Right lobe of liver (tissue), 6 donors: ENCODE measurements at regions not wholly inside any gene's neighbourhood (a gene's known extent, or its start where the extent isn't known, plus 50 kb on each side); places are given as distances from the start of the nearest gene placed in this dataset.

Experiments
- ATAC-seq, 4 donors: fragments of 200-7000 bp; cut with Tn5 transposase; one replicate each; pipeline ENCODE4 v1.9.1; 2020; ENCODE audit warnings: mild to moderate bottlenecking in 4 of 4, moderate library complexity in 4 of 4
- DNase-seq, 3 donors: peaks; one replicate each; pipeline ENCODE4 v3.0.0-alpha.2; 2020
- H3K27ac ChIP-seq, 3 donors: fragments of 200-600 bp; one replicate each; pipeline ENCODE4 v1.8.0; 2022
- H3K27me3 ChIP-seq, 2 donors: fragments of 200-600 bp; one replicate each; pipeline ENCODE4 v1.8.0; 2022
- H3K36me3 ChIP-seq, 4 donors: fragments of 200-600 bp; sonication (generic) in 1 of 4; one replicate each; pipeline versions ENCODE4 v1.5.1 to v1.8.0; 2017 to 2022; ENCODE audit warnings: control low read depth in 1 of 4
- H3K4me1 ChIP-seq, 4 donors: fragments of 200-600 bp; sonication (generic) in 1 of 4; one replicate each; pipeline versions ENCODE4 v1.5.1 to v1.8.0; 2017 to 2022; ENCODE audit warnings: control low read depth in 1 of 4
- H3K4me3 ChIP-seq, 3 donors: fragments of 200-600 bp; one replicate each; pipeline ENCODE4 v1.8.0; 2022
- H3K9me3 ChIP-seq, 4 donors: fragments of 200-600 bp; sonication (generic) in 1 of 4; one replicate each; pipeline versions ENCODE4 v1.5.1 to v1.8.0; 2017 to 2022; ENCODE audit warnings: control low read depth in 1 of 4
- POLR2A ChIP-seq: fragments of 450-650 bp; IDR thresholded peaks from one replicate; pipeline ENCODE4 v1.6.1; 2017; ENCODE audit warnings: antibody characterized with exemption, mild to moderate bottlenecking
- WGBS: methylation state at CpG from one replicate; pipeline ENCODE4 v1.1.6; 2018; ENCODE audit warnings: low coverage, low lambda C conversion rate; ENCODE audit not compliant: insufficient coverage; ENCODE audit errors: missing lambda C conversion rate; 5-methylcytosine and 5-hydroxymethylcytosine counted together
- intact Hi-C, 2 donors: fragments of 100-400 bp; cut with DNase I; formaldehyde crosslinking; loops; one replicate each; pipeline versions ENCODE4 v1.11.2 to v1.14.1; 2022
- TF ChIP-seq, protein P1 (sequence below), 4 donors: fragments of 200-600 bp in 3 of 4; fragments of 450-650 bp in 1 of 4; IDR thresholded peaks; one replicate each; pipeline versions ENCODE4 v1.5.1 to v1.8.0; 2016 to 2022; ENCODE audit warnings: antibody characterized with exemption in 4 of 4, mild to moderate bottlenecking in 2 of 4
- donor health status: DM: no; HTN: yes; CAD: no.
- donor health status: DM: no; HTN: no; CAD: no.
- donor health status: DM: no; HTN: no; CAD: no.
- donor health status: DM: no; HTN: yes; CAD: no.
- donor health status: DM: no; HTN: yes; CAD: no.

DNA sequence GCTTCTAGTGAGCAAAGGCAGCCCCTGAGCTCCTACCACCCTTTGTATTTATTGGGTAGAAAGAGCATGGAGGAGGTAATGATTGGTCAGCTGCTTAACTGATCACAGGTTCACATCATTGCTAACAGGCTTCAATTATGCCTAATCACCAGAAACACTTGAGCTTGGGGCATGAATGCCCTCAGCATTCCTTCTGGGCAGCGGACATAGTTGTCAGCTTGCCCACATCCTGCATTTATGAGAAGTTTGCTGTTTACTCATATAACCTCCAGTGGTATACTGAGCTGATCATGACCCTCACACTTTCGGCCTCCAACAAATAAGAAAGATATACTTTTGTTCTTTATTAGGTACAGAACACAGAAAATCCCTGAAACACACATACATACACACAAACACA, 140.3 kb upstream of the ODAD2 start:
- DNase-seq (no peak), ATAC-seq (no peak)
- Histone ChIP-seq H3K27me3 (no peaks in the 10 kb centered on the region), H3K4me1 (no peaks in the 10 kb centered on the region), H3K27ac (no peak overlapping the region), H3K4me3 (no peak overlapping the region), H3K36me3 (no peaks in the 10 kb centered on the region), H3K9me3 (no peaks in the 10 kb centered on the region)
- WGBS = 67% methylated on average over 1 of the region's 2 CpGs
- TF ChIP-seq, protein P1, sequence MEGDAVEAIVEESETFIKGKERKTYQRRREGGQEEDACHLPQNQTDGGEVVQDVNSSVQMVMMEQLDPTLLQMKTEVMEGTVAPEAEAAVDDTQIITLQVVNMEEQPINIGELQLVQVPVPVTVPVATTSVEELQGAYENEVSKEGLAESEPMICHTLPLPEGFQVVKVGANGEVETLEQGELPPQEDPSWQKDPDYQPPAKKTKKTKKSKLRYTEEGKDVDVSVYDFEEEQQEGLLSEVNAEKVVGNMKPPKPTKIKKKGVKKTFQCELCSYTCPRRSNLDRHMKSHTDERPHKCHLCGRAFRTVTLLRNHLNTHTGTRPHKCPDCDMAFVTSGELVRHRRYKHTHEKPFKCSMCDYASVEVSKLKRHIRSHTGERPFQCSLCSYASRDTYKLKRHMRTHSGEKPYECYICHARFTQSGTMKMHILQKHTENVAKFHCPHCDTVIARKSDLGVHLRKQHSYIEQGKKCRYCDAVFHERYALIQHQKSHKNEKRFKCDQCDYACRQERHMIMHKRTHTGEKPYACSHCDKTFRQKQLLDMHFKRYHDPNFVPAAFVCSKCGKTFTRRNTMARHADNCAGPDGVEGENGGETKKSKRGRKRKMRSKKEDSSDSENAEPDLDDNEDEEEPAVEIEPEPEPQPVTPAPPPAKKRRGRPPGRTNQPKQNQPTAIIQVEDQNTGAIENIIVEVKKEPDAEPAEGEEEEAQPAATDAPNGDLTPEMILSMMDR (IDR thresholded peaks at IDR 0.05) = no peak
- no peak for TF ChIP-seq POLR2A
- intact Hi-C loops = no loop called here

DNA sequence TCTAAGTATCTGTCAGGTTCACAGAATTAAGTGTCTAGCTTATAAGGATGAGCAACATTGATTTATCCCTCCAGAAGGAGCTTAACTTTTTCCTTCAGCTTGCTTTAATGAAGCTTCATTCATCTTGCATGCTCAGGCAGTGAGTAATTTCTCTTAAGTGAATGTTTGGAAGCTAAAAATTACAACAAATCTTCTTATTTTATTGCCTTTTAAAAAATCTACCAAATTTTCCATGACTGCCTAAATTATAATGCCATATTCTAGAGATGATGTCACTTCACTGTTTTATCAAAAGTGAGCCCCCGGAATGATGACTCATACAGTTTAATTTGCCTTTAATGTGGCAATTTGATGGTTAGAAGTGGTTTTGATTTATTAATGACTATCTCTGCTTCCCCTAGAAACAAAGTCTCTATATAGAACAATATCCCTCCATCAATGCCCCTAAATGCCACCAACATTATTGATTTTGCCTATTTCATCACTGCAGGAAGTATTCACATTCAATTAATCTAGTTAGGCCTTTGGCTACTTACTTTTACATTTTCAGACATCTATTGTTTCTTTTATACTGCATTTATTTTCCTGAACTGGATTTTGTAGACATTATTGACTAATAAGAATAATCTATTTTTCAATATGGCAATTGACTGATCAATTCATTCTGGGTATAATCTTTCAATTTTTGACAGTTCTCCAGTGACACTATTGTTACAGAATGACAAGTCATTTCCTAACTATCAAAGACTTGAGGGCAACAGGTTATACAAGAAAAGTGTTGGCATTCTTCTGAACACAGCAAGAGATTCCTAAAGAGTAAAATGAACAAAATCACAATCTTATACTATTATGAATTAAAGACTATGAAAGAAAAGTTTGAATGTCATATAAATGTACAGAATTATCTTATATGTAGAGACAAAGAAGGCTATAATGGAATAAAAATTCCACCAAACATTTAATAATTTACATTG, 139.3 kb upstream of the ODAD2 start:
- intact Hi-C loops = no loop called here

DNA sequence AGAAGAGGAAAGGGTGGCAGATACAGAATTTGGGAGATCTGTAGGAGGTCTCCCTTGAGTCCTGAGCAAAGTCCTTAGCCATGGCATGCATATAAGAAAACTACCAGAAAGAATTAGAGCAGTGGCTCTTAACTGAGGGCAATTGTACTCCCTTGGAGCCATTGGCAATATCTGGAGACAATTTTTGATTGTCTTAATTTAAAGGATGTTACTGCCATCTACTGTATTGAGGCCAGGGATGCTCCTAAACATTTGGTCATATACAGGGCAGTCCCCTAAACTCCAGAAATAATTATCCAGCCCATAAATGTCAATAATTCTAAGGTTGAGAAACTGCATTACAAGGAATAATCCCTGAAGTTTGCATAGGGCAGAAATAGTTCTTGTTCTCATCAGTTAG, 136.4 kb upstream of the ODAD2 start:
- Histone ChIP-seq H3K4me3 (no peak overlapping the region), H3K27me3 (no peaks in the 10 kb centered on the region), H3K9me3 (no peaks in the 10 kb centered on the region), H3K27ac (no peak overlapping the region), H3K36me3 (no peaks in the 10 kb centered on the region), H3K4me1 (no peaks in the 10 kb centered on the region)
- no peak for ATAC-seq
- no peak for TF ChIP-seq POLR2A
- TF ChIP-seq, protein P1 (IDR thresholded peaks at IDR 0.05) = peak in 1 of 4 donors; percentile 17
- no peak for DNase-seq
- intact Hi-C loops = no loop called here

More for the DNA sequence above, 139.3 kb upstream of the ODAD2 start:
- Histone ChIP-seq H3K27me3 (no peaks in the 10 kb centered on the region), H3K9me3 (no peaks in the 10 kb centered on the region), H3K27ac (no peak overlapping the region), H3K36me3 (no peaks in the 10 kb centered on the region), H3K4me1 (no peaks in the 10 kb centered on the region), H3K4me3 (no peak overlapping the region)
- TF ChIP-seq, protein P1 (IDR thresholded peaks at IDR 0.05) = no peak
- no peak for TF ChIP-seq POLR2A
- DNase-seq (no peak), ATAC-seq (no peak)
- 76% methylated on average over 1 of the region's 1 CpG for WGBS

DNA sequence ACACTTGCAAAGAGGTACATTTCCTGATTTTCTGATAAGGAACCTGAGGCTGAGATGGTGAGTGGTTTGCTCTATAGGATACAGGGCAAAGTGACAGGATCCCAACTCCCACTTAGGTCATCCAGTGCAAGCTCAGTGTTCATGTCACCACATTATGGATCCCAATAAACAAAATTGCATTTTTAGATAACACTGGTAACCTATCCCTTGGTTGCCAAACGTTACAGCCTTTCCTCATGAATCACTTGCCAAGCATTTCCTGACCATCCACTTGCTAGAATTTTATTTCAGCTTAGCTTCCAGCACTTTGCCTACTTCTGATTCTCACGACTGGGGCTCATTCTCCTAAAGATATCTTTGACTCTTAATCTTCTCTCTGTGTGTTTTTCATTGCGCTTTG, 131.4 kb upstream of the ODAD2 start:
- Histone ChIP-seq H3K36me3 (no peaks in the 10 kb centered on the region), H3K27ac (no peak overlapping the region), H3K27me3 (no peaks in the 10 kb centered on the region), H3K4me1 (no peaks in the 10 kb centered on the region), H3K4me3 (no peak overlapping the region), H3K9me3 (no peaks in the 10 kb centered on the region)
- 50% methylated on average over 3 of the region's 3 CpGs for WGBS
- TF ChIP-seq POLR2A = no peak
- TF ChIP-seq, protein P1 (IDR thresholded peaks at IDR 0.05) = no peak
- intact Hi-C loops = no loop called here
- ATAC-seq (no peak), DNase-seq (no peak)
